ENCODE measurements at regions not wholly inside any gene's neighbourhood (a gene's known extent, or its start where the extent isn't known, plus 50 kb on each side); places are given as distances from the start of the nearest gene placed in this dataset.
A peak's percentile ranks its signal among the peaks of the same experiment; 100 is the strongest.

- H3K27me3 Mint-ChIP-seq (ENCODE audit: low read depth): no peaks in the 10 kb centered on the region
- DNase-seq (ENCODE audit: low spot score): no peak
- ATAC-seq: no peak; the same call in 1 of the 2 replicates
- H3K4me3 Mint-ChIP-seq: no peak overlapping the region
- H3K36me3 Mint-ChIP-seq: no peaks in the 10 kb centered on the region
- ChIA-PET CTCF (no interaction called here), POLR2A (no interaction called here)
- no peaks in the 10 kb centered on the region for H3K9me3 Mint-ChIP-seq
- H3K4me1 Mint-ChIP-seq: peaks cover 25% of the 10 kb centered on the region
- TF ChIP-seq CTCF (IDR thresholded peaks at IDR 0.05) (no peak), USF1 (CRISPR knock-in tag; IDR thresholded peaks at IDR 0.05) (no peak), OVOL2 (CRISPR knock-in tag; IDR thresholded peaks at IDR 0.05; ENCODE audit: borderline replicate concordance) (no peak), NFE2L1 (CRISPR knock-in tag; IDR thresholded peaks at IDR 0.05) (no peak), CBFB (CRISPR knock-in tag; IDR thresholded peaks at IDR 0.05; ENCODE audit: low read depth) (no peak), ZNF416 (CRISPR knock-in tag; IDR thresholded peaks at IDR 0.05) (no peak), FOXJ3 (CRISPR knock-in tag; IDR thresholded peaks at IDR 0.05; ENCODE audit: borderline replicate concordance) (no peak), MLX (CRISPR knock-in tag; IDR thresholded peaks at IDR 0.05) (no peak), ZNF281 (CRISPR knock-in tag; IDR thresholded peaks at IDR 0.05) (no peak), ATF2 (CRISPR knock-in tag; IDR thresholded peaks at IDR 0.05; ENCODE audit: borderline replicate concordance, low read depth) (no peak)
- H3K27ac Mint-ChIP-seq: 0 out of 2 replicates have a peak overlapping the region, but pooled peaks have one; percentile 47
Measured at GRCh38 chr1:60678391-60678790, 404.0 kb upstream of the NFIA start.

GRCh38 chr1:60672449-60672848 lies 409.9 kb upstream of the NFIA start:
- Mint-ChIP-seq H3K4me3 (no peak overlapping the region), H3K27ac (no peak overlapping the region), H3K36me3 (no peaks in the 10 kb centered on the region), H3K9me3 (peaks cover 8% of the 10 kb centered on the region), H3K4me1 (no peaks in the 10 kb centered on the region), H3K27me3 (ENCODE audit: low read depth) (no peaks in the 10 kb centered on the region)
- TF ChIP-seq ETV6 (CRISPR knock-in tag; IDR thresholded peaks at IDR 0.05) (no peak), ZMAT4 (CRISPR knock-in tag; IDR thresholded peaks at IDR 0.05) (no peak), FOXK1 (CRISPR knock-in tag; IDR thresholded peaks at IDR 0.05) (no peak), MXD4 (CRISPR knock-in tag; IDR thresholded peaks at IDR 0.05; ENCODE audit: borderline replicate concordance) (no peak)
- ChIA-PET POLR2A (no interaction called here), CTCF (no interaction called here)
- ATAC-seq (no peak), DNase-seq (ENCODE audit: low spot score) (no peak)

GRCh38 chr1:60670302-60670701 lies 412.1 kb upstream of the NFIA start:
- ChIA-PET CTCF (no interaction called here), POLR2A (no interaction called here)
- no peaks in the 10 kb centered on the region for H3K36me3 Mint-ChIP-seq
- no peaks in the 10 kb centered on the region for H3K27me3 Mint-ChIP-seq (ENCODE audit: low read depth)
- no peak overlapping the region for H3K4me3 Mint-ChIP-seq
- ATAC-seq (peak; percentile 46), DNase-seq (ENCODE audit: low spot score) (no peak)
- H3K9me3 Mint-ChIP-seq: peaks cover 8% of the 10 kb centered on the region
- H3K27ac Mint-ChIP-seq: no peak overlapping the region
- H3K4me1 Mint-ChIP-seq: no peaks in the 10 kb centered on the region
- TF ChIP-seq CDX4 (CRISPR knock-in tag; IDR thresholded peaks at IDR 0.05; ENCODE audit: borderline replicate concordance): no peak
- TF ChIP-seq SP1 (CRISPR knock-in tag; conservative IDR thresholded peaks at IDR 0.05): no peak
- no peak for TF ChIP-seq PREB (CRISPR knock-in tag; IDR thresholded peaks at IDR 0.05; ENCODE audit: borderline replicate concordance)
- no peak for TF ChIP-seq MXD4 (CRISPR knock-in tag; IDR thresholded peaks at IDR 0.05; ENCODE audit: borderline replicate concordance)
- TF ChIP-seq NR3C1 (CRISPR knock-in tag; conservative IDR thresholded peaks at IDR 0.05; ENCODE audit: low read depth): no peak
- no peak for TF ChIP-seq HMGA2 (CRISPR knock-in tag; IDR thresholded peaks at IDR 0.05)
- no peak for TF ChIP-seq USF1 (CRISPR knock-in tag; IDR thresholded peaks at IDR 0.05)
- TF ChIP-seq ZNF232 (CRISPR knock-in tag; IDR thresholded peaks at IDR 0.05): no peak
- TF ChIP-seq RORB (CRISPR knock-in tag; IDR thresholded peaks at IDR 0.05): no peak
- no peak for TF ChIP-seq TEAD1 (CRISPR knock-in tag; IDR thresholded peaks at IDR 0.05)
- no peak for TF ChIP-seq ZNF396 (CRISPR knock-in tag; IDR thresholded peaks at IDR 0.05; ENCODE audit: borderline replicate concordance)
